Sigmoid colon (tissue), 3 donors: ENCODE measurements at regions not wholly inside any gene's neighbourhood (a gene's known extent, or its start where the extent isn't known, plus 50 kb on each side); places are given as distances from the start of the nearest gene placed in this dataset.
"Not testable (repeated sequence)": the region's sequence is repeated elsewhere in the genome, so short reads cannot be mapped to it uniquely, and the experiment has no call there.

Source experiments
- POLR2A ChIP-seq, 2 donors: fragments of 450-650 bp; IDR thresholded peaks; one replicate each; pipeline ENCODE4 v1.6.1; 2016; ENCODE audit warnings: antibody characterized with exemption in 2 of 2, mild to moderate bottlenecking in 2 of 2, moderate library complexity in 2 of 2
- TF ChIP-seq, protein P1 (sequence below), 4 experiments: fragments of 450-650 bp in 3 of 4; fragments of 200-600 bp in 1 of 4; IDR thresholded peaks; one replicate each; pipeline ENCODE4 v1.5.1; 2016 to 2019; ENCODE audit warnings: antibody characterized with exemption in 4 of 4, mild to moderate bottlenecking in 3 of 4, moderate library complexity in 2 of 4

DNA sequence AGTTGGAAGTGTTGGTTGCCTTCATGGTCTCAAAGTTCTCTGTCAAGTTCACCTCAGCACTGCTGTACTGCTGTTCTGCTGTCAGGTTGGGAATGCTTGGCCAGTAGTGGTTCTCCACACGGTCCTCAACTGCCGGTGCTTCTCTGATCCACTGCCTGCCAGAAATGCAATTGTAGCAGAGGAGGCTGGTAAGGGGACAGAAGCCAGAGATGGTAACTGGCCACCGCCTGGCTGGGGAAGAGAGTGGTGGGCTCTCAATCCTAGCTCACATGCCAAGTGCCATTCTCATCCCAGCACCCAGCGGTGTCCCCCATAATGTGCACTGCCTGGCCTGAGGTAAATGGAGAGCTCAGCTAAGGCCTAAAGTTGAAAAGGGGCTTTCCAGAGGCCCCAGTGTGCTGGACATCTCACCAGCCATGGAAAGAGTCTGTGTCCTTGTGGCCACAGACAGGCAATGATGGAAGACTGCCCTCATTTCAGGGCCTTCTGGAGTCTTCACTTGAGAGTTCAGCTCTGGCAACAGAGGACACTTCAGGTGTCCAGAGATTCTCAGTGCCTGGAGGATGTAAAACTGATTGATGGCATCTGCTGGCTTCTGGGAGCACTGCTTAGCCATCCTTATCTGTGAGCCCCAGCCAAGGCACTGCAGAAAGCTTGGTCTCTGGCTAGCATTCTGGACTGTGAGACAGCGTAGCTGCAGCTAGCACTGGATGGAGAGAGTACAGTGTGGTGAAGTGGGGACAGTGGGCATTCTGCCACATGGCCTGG lies 4229.7 kb upstream of the OR11H1 start:
- TF ChIP-seq, protein P1, sequence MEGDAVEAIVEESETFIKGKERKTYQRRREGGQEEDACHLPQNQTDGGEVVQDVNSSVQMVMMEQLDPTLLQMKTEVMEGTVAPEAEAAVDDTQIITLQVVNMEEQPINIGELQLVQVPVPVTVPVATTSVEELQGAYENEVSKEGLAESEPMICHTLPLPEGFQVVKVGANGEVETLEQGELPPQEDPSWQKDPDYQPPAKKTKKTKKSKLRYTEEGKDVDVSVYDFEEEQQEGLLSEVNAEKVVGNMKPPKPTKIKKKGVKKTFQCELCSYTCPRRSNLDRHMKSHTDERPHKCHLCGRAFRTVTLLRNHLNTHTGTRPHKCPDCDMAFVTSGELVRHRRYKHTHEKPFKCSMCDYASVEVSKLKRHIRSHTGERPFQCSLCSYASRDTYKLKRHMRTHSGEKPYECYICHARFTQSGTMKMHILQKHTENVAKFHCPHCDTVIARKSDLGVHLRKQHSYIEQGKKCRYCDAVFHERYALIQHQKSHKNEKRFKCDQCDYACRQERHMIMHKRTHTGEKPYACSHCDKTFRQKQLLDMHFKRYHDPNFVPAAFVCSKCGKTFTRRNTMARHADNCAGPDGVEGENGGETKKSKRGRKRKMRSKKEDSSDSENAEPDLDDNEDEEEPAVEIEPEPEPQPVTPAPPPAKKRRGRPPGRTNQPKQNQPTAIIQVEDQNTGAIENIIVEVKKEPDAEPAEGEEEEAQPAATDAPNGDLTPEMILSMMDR (IDR thresholded peaks at IDR 0.05), result not testable (repeated sequence)
- TF ChIP-seq POLR2A (IDR thresholded peaks at IDR 0.05), result not testable (repeated sequence)
